Ureter (tissue), 1 donor: ENCODE measurements at regions not wholly inside any gene's neighbourhood (a gene's known extent, or its start where the extent isn't known, plus 50 kb on each side); places are given as distances from the start of the nearest gene placed in this dataset.

Source experiments
- DNase-seq: peaks from one replicate; pipeline ENCODE4 v3.0.0-alpha.2; 2020; ENCODE audit warnings: low spot score
- donor health status: DM: yes; HTN: yes; CAD: no.

DNA sequence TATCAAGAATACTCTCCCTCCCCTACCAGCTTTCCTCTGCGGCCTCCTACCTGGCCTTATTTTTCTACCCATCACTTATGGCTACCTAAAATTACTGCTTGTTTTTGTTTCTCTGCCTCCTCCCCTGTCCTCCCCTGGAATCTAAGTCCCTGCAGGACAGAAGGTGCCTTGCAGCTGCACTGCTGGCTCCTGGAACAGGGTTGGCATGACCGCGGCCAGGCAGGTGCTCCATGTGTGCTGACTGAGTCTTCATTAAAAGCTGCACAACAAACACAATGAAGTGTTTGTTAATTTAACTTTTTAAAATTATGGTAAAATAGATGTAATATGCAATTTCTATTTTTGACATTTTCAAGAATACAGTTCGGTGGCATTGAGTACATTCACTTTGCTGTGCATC lies 171.9 kb upstream of the FHL2 start:
- no peak for DNase-seq

DNA sequence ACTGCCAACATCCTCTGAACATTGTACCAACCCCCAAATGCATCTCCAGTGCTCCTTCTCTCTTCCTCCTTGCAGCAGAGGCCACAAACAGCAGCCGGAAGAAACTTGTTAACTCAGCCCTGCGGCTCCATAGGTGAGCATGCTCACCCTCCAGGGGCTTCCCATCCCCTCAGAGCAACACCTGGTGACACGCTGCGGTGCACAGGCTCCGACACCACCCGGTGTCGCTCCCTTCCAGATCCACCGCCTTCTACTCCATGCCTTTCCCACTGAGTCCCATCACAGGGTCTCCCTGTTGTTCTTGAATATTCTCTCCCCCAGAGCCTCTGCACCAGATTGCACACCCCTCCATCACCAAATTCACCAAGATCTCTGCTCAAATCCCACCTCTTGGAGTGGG lies 171.5 kb upstream of the FHL2 start:
- DNase-seq: no peak

DNA sequence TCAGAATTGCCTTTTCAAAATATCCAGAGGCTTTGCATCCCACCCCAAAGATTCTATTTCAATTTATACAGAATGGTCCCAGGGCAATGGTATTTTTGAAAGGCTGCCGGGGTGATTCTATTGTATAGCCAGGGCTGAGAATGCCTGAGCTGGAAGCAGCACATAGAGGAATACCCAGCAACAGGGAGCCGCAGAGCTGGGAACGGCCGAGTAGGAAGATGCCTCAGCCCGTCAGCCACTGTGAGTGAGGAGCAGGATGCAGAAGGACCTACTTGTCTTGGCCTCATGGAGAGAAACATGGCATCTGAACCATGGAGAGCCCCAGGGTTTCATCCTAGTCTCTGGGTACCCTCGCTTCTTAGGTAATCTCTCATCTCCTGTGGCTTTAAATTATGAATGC lies 170.8 kb upstream of the FHL2 start:
- DNase-seq: no peak

DNA sequence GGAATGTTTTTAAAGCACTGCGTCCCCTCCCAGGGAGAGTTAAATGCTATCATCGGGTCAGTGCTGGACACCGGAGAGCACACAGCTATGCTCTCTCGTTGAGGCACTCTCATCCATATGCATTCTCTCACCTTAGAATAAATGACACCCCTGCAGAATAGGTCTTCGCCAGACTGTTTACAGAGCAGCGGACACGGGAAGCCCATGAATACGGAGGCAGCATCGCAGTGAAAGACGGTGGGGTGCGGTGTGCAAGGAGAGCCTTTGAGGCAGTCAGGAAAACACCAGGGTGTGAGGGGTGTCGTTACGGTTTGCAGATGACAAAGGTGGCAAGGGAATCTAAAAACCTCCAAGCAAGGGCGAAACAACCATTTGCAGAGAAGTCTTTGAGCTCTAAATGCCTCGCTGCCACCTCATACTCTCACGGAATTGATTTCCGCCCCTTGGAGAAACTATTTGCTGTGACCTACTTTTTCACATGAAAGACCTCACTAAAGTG lies 169.2 kb upstream of the FHL2 start:
- no peak for DNase-seq

DNA sequence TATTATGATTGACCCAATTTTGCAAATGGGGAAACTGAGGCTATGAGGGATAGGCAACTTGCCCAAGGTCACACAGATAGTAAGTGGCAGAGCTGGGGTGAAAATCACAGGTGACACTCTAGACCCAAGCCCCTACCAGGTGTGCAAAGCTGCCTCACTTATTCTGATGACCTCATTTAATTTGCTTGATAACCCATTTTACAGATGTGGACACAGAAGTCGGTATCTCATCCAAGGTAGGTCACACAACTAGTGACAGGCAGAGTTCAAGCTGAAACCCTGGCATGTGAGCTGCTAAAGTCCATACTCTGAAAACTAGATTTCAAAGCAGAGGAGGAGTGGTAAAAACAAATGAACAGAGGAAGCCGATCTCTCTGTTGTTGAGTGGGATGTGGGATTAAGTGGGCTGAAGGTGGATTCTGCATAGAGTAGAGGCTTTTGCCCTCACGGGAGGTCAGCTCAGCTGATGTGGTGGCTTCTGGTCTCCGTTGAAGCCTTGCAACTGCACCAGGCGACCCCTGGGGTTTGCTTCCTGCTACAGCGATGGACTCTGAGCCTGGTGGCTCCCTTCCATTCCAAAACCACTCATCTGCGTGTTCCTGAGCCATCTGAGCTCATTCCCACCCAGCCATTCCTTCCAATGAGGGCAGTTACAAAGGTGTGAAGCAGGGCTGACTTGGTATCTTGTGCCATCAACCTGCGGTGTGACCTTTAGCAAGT lies 164.3 kb upstream of the FHL2 start:
- no peak for DNase-seq

DNA sequence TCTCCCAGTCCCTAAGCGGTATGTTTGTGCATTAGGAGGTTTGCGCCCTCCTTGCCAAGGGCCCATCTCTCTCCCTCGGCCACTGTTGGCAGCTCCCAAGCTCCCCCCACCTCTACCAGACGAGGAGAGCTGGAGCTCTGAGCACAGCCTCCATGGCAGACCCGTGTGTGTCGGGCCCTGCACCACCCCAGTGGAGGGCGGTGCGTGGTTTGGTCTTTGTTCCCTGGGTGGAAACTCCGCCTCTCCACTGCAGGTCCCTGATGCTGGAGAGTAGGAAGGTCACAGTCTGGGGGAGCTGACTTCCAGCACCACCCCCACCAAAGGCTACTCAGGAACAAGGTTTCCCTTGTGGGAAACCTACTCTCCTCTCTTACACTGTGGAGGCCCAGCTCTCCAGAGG lies 162.6 kb upstream of the FHL2 start:
- no peak for DNase-seq

DNA sequence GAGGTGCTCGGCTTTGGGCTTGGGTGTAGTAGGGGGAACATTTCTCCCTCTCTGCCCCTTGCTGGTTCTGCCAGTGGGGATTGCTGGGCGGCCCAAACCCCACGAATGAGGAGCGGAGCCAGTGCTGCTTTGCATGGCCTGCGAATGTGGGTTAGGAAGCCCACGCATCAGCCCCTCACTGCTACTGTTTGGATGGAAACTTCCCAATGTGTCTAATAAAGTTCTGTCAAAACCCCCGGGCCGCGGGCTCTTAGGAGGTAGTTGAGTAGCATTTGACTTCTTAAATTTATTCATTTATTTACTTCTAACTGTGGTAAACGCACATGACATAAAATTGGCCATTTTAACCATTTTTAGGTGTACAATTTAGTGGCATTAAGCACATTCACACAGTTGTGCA lies 161.3 kb upstream of the FHL2 start:
- DNase-seq: no peak

DNA sequence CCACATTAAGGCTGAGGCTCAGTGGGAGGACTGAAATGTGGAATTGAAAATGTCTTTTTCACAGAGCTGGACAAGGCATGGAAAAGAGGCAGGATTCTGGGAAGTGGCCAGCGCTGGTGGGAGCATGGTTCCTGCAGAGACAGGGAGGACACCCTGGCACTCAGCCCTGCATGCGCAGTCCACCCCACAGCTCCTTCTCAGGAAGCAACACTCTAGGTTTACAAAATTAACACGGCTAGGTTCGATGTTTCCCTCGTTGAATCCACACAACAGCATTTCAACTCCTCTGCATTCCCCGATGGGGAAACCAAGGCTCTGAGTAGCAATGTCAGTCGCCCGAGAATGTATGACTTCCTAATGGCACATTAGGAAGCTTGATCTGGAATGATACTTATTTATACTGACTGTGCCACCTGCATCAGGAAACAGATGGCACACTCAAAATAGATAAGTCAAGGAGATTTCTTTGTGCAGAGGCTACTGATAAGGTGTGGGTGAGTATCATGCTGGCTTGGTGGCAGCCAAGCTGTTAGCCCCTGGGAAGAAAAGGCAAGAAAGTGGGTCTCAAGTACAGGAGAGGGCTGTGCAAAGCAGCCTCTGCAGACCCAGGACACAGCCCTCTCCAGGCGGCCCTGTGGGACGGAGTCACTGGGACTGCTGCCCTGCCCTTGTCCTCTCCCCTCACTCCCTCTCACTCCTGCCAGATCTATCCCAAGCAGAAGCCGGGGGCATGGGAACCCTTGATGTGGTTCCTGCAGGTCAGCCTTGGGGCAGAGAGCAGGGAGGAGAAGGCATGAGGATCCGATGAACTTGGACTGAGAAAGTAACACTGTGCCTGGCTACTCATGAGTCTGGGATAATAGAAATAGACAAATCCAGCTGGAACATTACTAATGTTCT lies 158.4 kb upstream of the FHL2 start:
- DNase-seq: no peak

DNA sequence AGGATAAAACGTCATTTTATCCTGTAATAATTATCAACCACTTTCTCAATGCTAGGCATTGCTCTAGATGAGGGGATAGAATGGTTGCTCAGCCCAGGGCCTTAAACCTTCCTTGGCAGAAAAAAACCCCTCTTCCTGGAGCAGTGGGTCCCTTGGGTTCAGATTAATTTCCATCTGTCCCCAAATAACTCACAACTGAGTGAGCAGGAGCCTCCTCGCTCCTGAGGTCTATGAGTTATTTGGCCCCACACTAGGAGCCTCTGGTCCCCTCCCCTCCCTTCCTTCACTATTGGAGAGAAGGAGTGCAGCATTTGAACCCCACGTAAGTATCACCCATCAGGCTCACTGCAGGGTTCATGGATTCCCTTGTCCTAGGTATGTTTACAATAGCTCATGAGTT lies 157.5 kb upstream of the FHL2 start:
- DNase-seq: no peak

DNA sequence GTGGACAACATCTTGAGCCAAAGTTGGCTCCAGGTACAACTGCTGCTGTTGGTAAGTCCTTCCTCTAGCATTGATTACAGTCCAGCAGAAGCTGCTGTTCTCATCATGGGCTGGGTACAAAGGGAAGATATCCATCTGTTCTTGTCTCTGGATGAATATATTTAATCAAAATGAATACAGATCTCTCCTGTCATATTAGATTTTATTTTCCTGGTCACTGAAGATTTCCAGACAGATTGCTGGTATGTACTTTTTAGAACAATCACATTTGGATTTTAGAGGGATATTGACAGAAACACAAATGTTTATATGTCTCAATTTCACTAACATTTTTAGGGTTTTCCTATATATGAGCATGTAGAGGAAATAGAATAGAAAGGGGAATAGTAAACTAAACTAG lies 155.4 kb upstream of the FHL2 start:
- DNase-seq: no peak

DNA sequence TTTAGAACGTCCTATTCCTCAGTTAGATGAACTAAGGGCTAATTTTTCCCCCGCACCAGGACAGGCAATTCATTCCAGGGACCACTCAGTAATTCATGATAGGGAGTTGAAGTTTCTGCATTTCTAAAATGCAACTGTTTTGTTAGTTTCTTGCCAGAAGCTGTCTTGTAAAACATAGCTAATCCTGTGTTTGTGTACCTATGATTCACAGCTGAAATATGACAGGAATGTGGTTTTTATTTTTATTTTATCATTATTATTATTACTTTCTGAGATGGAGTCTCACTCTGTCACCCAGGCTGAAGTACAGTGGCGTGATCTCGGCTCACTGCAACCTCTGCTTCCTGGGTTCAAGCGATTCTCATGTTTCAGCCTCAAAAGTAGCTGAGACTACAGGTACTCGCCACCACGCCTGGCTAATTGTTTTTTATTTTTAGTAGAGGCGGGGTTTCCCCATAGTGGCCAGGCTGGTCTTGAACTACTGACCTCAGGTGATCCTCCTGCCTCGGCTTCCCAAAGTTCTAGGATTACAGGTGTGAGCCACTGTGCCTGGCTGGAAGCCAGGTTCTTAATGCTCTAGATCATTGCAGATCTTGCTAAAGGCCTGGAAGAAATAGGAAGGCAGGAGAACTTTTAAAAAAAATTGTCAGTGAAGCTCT lies 154.8 kb upstream of the FHL2 start:
- peak; percentile 34 for DNase-seq

DNA sequence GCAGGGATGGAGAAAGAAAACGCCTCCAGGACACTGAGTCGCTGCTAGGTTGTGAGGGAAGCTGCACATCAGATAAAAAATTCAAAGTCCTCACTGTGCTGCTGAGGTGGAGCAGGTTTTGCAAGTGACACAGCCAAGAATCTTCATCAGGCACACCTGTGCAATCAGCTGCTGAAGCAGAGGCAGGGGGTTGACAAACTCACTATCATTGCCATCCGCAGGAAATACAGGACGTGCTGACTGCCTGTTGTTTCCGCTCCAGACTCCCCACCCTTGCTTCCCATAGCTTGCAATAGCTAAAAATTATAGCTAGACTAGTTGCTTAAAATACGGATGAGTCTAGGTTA lies 147.8 kb upstream of the FHL2 start:
- DNase-seq: peak; percentile 36

DNA sequence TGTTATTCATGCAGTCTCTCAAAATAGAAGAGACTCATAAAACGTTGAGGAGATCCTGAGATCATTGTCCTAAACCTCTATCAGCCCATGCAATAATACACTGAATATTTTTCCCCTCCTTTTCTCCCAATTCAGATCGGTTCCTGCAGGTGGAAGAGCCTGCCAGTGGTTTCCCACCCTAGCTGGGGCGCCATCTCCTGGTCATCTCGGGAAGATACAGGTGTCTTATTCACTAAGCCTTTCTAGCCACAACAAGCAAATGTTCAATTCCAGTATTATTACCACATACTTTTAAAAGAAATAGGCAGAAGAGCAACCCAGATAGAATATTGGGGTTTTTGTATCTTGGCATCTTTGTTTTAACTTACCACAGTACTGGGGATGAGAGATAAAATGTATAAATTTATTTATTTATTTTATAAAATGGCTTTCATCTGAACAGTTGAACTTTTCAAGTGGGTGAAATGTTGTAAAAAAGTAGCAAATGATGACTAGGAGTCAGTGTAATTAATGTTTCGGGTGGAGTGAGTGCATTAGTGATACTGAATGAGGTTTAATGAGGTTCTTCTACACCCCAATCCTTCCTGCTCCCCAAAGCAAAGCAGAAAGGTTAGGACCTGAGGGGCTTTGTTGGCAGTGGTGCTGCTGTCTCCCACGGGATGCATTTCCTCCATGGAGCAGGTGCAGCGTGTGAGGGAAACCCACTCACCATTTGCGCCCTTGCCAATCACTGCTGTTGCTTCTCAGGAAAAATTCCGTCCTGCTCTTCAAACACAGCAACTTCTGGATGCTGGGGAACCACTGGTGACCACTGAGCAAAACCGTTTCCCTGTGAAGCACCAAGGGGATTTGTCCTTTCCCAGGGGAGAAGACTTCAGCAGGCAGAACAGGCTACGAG lies 147.1 kb upstream of the FHL2 start:
- peak; percentile 72 for DNase-seq

DNA sequence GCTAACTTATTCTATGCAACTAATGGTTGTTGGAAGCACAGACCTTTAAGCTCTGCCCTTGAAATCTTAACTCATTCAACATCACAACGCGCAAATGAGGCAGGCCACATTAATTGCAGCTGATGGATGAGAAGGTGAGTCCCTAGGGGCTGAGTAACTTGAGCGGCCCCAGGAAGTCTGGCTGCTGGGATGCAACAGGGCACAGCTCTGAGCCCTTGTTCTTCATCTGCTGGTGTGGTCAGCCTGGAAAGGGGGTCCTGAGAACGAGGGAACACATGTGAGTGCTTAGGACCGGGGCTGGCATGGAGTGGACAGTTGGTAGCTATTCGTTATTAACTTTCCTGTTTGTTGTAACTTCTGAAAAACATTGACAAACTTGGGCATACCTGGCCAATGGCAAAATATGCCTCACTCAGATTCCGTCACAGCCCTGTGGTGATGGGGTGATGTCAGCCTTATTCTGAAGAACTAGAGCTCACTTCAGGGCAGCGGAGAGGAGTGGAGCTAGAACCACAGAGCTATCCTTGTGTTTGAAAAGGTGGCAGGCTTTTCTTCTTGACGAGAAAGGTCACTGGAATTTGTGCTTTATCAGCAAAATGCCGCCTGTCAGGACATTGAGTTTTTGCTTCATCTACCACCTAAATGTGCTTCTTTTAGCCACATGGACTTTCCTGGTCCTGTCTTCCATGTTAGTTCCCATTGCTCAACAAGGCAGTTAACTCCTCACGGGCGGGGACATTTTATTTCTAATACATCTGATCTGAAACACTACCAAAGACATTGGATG lies 145.9 kb upstream of the FHL2 start:
- peak; percentile 29 for DNase-seq

DNA sequence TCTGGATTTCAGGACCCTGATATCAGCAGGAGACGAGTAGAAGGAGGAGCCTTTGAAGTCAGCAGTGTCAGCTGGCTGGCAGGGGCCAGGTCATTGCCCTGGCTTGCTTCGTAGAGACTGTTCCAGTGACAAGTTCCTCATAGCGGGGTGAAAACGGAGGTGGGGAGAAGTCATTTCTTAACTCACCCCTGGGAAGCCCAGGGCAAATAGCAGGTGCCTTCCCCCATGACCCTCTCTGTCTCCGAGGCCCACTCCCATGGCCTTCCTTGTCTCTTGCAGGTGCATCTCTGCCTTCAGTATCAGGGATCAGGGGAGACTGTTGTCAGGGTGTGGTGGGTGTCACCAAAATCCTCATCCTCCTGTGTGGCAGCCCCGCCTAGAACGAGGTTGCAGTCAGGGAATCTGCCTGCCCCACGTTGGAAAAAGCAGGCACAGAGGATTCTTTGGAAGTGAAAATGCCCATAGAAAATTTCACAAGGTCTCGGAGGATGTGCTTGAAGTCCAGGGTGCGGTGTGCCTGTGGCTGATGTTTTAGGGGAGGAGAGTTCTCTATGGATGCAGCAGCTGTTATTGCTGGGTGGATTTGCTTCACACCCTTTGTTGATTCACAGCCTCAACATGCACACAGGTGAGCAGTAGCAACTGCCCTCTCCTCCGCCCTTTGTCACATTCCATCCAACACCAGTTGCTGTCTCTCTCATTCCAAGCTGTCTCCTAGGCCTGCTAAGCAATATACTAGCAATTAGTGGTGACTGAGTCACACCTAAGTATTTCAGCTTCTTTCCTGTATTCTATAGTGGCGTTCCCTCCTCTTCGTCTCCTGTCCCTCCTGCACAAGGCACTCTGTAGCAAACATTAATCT lies 142.6 kb upstream of the FHL2 start:
- DNase-seq: peak; percentile 34

DNA sequence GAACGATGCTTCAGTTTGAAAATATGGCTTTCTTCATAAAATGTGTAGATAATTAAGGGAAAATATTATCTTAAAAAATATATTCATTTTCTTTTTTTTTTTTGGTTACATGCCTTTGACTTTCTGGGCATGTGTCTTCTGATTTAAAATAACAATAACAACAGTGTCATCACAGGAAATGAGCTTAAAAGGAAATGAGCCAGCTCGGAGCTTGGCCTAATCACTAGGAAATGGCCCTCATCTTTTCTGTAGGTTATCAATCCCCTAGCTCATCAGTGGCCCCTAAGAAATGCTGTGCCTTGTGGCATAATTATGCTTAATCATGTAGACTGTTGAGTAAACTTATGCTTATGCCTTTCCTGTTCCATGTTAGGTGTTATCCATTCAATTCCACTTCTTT lies 141.8 kb upstream of the FHL2 start:
- DNase-seq: no peak

DNA sequence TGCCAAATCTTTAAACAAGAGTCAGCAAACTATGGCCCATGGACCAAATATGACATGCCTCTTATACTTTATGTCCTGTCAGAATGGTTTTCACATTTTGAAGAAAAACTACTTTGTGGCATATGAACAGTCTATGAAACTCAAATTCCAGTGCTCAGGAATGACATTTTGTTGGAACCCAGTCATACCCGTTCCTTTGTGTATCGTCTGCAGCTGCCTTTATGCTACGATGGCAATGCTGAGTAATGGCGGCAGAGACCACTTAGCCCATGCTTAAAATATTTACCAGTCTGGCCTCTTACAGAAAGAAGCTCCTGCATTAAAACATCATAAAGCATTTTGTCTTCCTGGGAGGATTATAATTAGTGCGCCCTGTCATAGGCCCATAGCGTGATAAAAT lies 140.5 kb upstream of the FHL2 start:
- DNase-seq: no peak

DNA sequence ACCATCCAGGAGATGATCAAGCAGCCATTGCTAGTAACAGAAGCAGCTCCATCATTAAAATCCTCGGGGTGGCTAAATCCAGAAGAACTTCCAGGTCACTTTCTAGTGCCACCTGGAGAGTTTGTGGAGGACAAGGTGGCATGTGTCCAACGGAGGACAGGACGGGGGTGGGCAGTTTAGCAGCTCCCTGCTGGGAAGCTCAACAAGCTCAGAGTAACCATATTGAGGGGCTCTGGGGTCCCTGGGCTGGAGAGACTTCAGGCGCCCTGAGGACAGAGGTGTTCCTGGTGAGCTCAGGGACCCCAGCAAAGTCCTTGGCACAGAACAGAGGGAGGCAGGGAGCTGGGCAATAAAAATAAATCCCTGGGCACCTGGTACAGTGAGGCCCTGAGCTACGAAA lies 140.0 kb upstream of the FHL2 start:
- DNase-seq: peak; percentile 14

DNA sequence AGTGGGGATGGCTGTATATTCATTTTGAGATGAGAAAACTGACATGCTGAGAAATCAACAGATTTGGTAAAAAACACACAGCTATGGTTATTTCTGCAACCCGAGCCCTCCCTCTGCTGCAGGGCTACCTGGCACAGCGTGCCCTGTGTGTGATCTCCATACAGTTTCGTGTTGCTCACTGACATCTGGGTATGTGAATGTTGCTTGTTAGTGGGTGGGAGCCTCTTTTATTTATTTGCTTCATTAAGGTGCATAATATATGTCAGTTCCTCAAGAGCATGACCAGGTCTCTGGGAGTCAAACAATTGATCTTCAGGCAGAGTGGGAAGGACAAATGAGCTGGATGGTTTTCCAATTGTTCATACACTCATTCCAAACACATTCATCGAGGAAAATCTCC lies 139.1 kb upstream of the FHL2 start:
- no peak for DNase-seq

DNA sequence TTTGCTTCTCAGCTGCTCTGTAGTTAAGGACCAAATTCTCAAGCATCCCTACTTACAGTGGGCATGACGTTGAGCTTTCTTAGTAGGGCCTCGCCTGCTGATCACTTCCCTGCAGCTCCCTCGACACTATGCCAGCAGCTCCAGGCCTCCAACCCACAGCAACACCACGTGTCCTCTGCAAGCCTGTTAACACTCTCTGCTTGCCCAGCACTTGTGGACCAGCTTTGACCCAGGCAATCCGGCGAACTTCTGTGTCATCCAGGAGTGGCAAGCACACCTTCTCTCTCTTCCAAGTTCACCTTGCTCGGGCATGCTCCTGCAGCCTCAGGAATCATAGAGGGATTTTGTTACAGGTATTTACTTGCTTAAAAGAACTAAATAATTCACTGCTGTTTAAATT lies 138.6 kb upstream of the FHL2 start:
- DNase-seq: peak; percentile 23
